WTC11 (cell line): ENCODE measurements at regions not wholly inside any gene's neighbourhood (a gene's known extent, or its start where the extent isn't known, plus 50 kb on each side); places are given as distances from the start of the nearest gene placed in this dataset.

ENCODE experiments used
- ATAC-seq: fragments of 200-7000 bp; cut with Tn5 transposase; 2 replicates; pipeline ENCODE4 v1.10.0; 2021; ENCODE audit warnings: mild to moderate bottlenecking, moderate library complexity
- CTCF ChIA-PET: fragments of 300-600 bp; sonication (Branson Sonifier 250); formaldehyde crosslinking; loops from one replicate; lab custom pipeline; 2021; ENCODE audit warnings: antibody characterized with exemption; lab: Charles Lee
- POLR2A ChIA-PET: fragments of 350-600 bp; sonication (Branson Sonifier 250); formaldehyde crosslinking; loops from one replicate; lab custom pipeline; 2021; ENCODE audit warnings: antibody characterized with exemption; lab: Charles Lee
- DNase-seq: peaks from one replicate; pipeline ENCODE4 v3.0.0; 2021; ENCODE audit warnings: low spot score
- H3K27ac Mint-ChIP-seq: 2 replicates; pipeline ENCODE4 v1.8.0; 2021; ENCODE audit warnings: mixed read lengths
- H3K27me3 Mint-ChIP-seq: 2 replicates; pipeline ENCODE4 v1.8.0; 2021; ENCODE audit warnings: low read depth, mild to moderate bottlenecking, moderate library complexity, mixed read lengths
- H3K36me3 Mint-ChIP-seq: 2 replicates; pipeline ENCODE4 v1.8.0; 2021; ENCODE audit warnings: mixed read lengths
- H3K4me1 Mint-ChIP-seq: 2 replicates; pipeline ENCODE4 v1.8.0; 2022; ENCODE audit warnings: mixed read lengths
- H3K4me3 Mint-ChIP-seq: 2 replicates; pipeline ENCODE4 v1.8.0; 2021; ENCODE audit warnings: mild to moderate bottlenecking, moderate library complexity, mixed read lengths
- H3K9me3 Mint-ChIP-seq: 2 replicates; pipeline ENCODE4 v1.8.0; 2021; ENCODE audit warnings: mixed read lengths
- AR ChIP-seq: fragments of 250-450 bp; sonication (Bioruptor Pico); IDR thresholded peaks from 2 replicates; pipeline ENCODE4 v1.9.0; 2021; ENCODE audit warnings: mild to moderate bottlenecking
- ATF1 ChIP-seq: sonication (generic); formaldehyde crosslinking; IDR thresholded peaks from 2 replicates; pipeline ENCODE4 v1.8.1; 2023; ENCODE audit warnings: mild to moderate bottlenecking, moderate library complexity, missing genetic modification reagents
- CDX4 ChIP-seq: fragments of 250-450 bp; sonication (Bioruptor Pico); IDR thresholded peaks from 2 replicates; pipeline ENCODE4 v1.9.0; 2021; ENCODE audit warnings: moderate library complexity, mild to moderate bottlenecking, inconsistent platforms, borderline replicate concordance
- CREB1 ChIP-seq: sonication (generic); formaldehyde crosslinking; IDR thresholded peaks from 2 replicates; pipeline ENCODE4 v1.8.0; 2023; ENCODE audit warnings: mild to moderate bottlenecking, missing genetic modification reagents
- E2F4 ChIP-seq: sonication (generic); formaldehyde crosslinking; IDR thresholded peaks from 2 replicates; pipeline ENCODE4 v1.8.1; 2022; ENCODE audit warnings: low read depth, mild to moderate bottlenecking, moderate library complexity, missing genetic modification reagents, borderline replicate concordance
- E2F5 ChIP-seq: sonication (generic); formaldehyde crosslinking; IDR thresholded peaks from 2 replicates; pipeline ENCODE4 v1.8.1; 2022; ENCODE audit warnings: mild to moderate bottlenecking, moderate library complexity, missing genetic modification reagents
- FOXP4 ChIP-seq: sonication (generic); formaldehyde crosslinking; IDR thresholded peaks from 2 replicates; pipeline ENCODE4 v1.8.0; 2022; ENCODE audit warnings: mild to moderate bottlenecking, missing genetic modification reagents
- GABPB1 ChIP-seq: sonication (generic); formaldehyde crosslinking; IDR thresholded peaks from 2 replicates; pipeline ENCODE4 v1.8.1; 2023; ENCODE audit warnings: mild to moderate bottlenecking, missing genetic modification reagents
- GTF2I ChIP-seq: fragments of 250-450 bp; sonication (Bioruptor Pico); conservative IDR thresholded peaks from 2 replicates; pipeline ENCODE4 v1.4.0; 2021; ENCODE audit warnings: mild to moderate bottlenecking
- JAZF1 ChIP-seq: fragments of 250-450 bp; sonication (Bioruptor Pico); IDR thresholded peaks from 2 replicates; pipeline ENCODE4 v1.9.0; 2021; ENCODE audit warnings: moderate library complexity, mild to moderate bottlenecking, inconsistent platforms
- NFATC4 ChIP-seq: fragments of 250-450 bp; sonication (Bioruptor Pico); IDR thresholded peaks from 2 replicates; pipeline ENCODE4 v1.9.0; 2021; ENCODE audit warnings: mild to moderate bottlenecking
- NFYB ChIP-seq: sonication (generic); formaldehyde crosslinking; conservative IDR thresholded peaks from 2 replicates; pipeline ENCODE4 v1.8.0; 2022; ENCODE audit warnings: low read depth, missing genetic modification reagents
- PRDM15 ChIP-seq: sonication (generic); formaldehyde crosslinking; IDR thresholded peaks from 2 replicates; pipeline ENCODE4 v1.8.0; 2022; ENCODE audit warnings: missing genetic modification reagents
- PRRX2 ChIP-seq: fragments of 250-450 bp; sonication (Bioruptor Pico); IDR thresholded peaks from 2 replicates; pipeline ENCODE4 v1.8.0; 2021; ENCODE audit warnings: mild to moderate bottlenecking
- RORB ChIP-seq: fragments of 250-450 bp; sonication (Bioruptor Pico); IDR thresholded peaks from 2 replicates; pipeline ENCODE4 v1.9.0; 2021; ENCODE audit warnings: mild to moderate bottlenecking
- SP1 ChIP-seq: sonication (generic); formaldehyde crosslinking; conservative IDR thresholded peaks from 2 replicates; pipeline ENCODE4 v1.8.1; 2022; ENCODE audit warnings: missing genetic modification reagents
- TCF7 ChIP-seq: sonication (generic); formaldehyde crosslinking; IDR thresholded peaks from 2 replicates; pipeline ENCODE4 v1.8.0; 2022; ENCODE audit warnings: mild to moderate bottlenecking, low read depth, missing genetic modification reagents, moderate library complexity
- TEAD4 ChIP-seq: sonication (generic); formaldehyde crosslinking; IDR thresholded peaks from 2 replicates; pipeline ENCODE4 v1.8.0; 2022; ENCODE audit warnings: mild to moderate bottlenecking, missing genetic modification reagents
- USF2 ChIP-seq: sonication (generic); formaldehyde crosslinking; IDR thresholded peaks from 2 replicates; pipeline ENCODE4 v1.8.1; 2023; ENCODE audit warnings: mild to moderate bottlenecking, missing genetic modification reagents, moderate library complexity
- ZNF121 ChIP-seq: sonication (generic); formaldehyde crosslinking; IDR thresholded peaks from 2 replicates; pipeline ENCODE4 v1.8.0; 2023; ENCODE audit warnings: missing genetic modification reagents
- ZNF232 ChIP-seq: sonication (generic); formaldehyde crosslinking; IDR thresholded peaks from 2 replicates; pipeline ENCODE4 v1.8.0; 2022; ENCODE audit warnings: mild to moderate bottlenecking, missing genetic modification reagents
- ZNF396 ChIP-seq: fragments of 250-450 bp; sonication (Bioruptor Pico); IDR thresholded peaks from 2 replicates; pipeline ENCODE4 v1.8.0; 2021; ENCODE audit warnings: mild to moderate bottlenecking, moderate library complexity, borderline replicate concordance
- TF ChIP-seq, protein P1 (sequence below): sonication (generic); formaldehyde crosslinking; conservative IDR thresholded peaks from 2 replicates; pipeline ENCODE4 v1.8.1; 2022; ENCODE audit warnings: mild to moderate bottlenecking, missing genetic modification reagents
- TF ChIP-seq, protein P2 (sequence below): sonication (generic); formaldehyde crosslinking; IDR thresholded peaks from 2 replicates; pipeline ENCODE4 v1.8.0; 2022; ENCODE audit warnings: mild to moderate bottlenecking, missing genetic modification reagents

- DNase-seq (no peak), ATAC-seq (no peak)
- ChIA-PET CTCF (no interaction called here), POLR2A (no interaction called here)
- H3K4me1 Mint-ChIP-seq: peaks cover 16% of the 10 kb centered on the region
- no peaks in the 10 kb centered on the region for H3K27me3 Mint-ChIP-seq
- H3K9me3 Mint-ChIP-seq: 0 out of 2 replicates have a peak, but pooled peaks cover 3% of the 10 kb centered on the region
- 0 out of 2 replicates have a peak overlapping the region, but pooled peaks have one; percentile 18 for H3K27ac Mint-ChIP-seq
- no peak overlapping the region for H3K4me3 Mint-ChIP-seq
- 0 out of 2 replicates have a peak, but pooled peaks cover 3% of the 10 kb centered on the region for H3K36me3 Mint-ChIP-seq
- TF ChIP-seq SP1 (CRISPR knock-in tag): no peak
- TF ChIP-seq JAZF1: no peak
- TF ChIP-seq ZNF232 (CRISPR knock-in tag): no peak
- TF ChIP-seq USF2 (CRISPR knock-in tag): no peak
- no peak for TF ChIP-seq TEAD4 (CRISPR knock-in tag)
- TF ChIP-seq ZNF396 (CRISPR knock-in tag): no peak
- no peak for TF ChIP-seq GABPB1 (CRISPR knock-in tag)
- no peak for TF ChIP-seq ZNF121 (CRISPR knock-in tag)
- TF ChIP-seq GTF2I: no peak
- TF ChIP-seq CREB1 (CRISPR knock-in tag): no peak
- TF ChIP-seq RORB (CRISPR knock-in tag): no peak
- no peak for TF ChIP-seq ATF1 (CRISPR knock-in tag)
- TF ChIP-seq, protein P1, sequence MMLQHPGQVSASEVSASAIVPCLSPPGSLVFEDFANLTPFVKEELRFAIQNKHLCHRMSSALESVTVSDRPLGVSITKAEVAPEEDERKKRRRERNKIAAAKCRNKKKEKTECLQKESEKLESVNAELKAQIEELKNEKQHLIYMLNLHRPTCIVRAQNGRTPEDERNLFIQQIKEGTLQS (CRISPR knock-in tag): no peak
- TF ChIP-seq TCF7 (CRISPR knock-in tag): no peak
- TF ChIP-seq E2F5 (CRISPR knock-in tag): no peak
- no peak for TF ChIP-seq PRDM15 (CRISPR knock-in tag)
- TF ChIP-seq PRRX2 (CRISPR knock-in tag): no peak
- no peak for TF ChIP-seq CDX4 (CRISPR knock-in tag)
- no peak for TF ChIP-seq FOXP4 (CRISPR knock-in tag)
Observed at GRCh38 chr5:124935065-124935464, 188.6 kb upstream of the ZNF608 start.

DNA sequence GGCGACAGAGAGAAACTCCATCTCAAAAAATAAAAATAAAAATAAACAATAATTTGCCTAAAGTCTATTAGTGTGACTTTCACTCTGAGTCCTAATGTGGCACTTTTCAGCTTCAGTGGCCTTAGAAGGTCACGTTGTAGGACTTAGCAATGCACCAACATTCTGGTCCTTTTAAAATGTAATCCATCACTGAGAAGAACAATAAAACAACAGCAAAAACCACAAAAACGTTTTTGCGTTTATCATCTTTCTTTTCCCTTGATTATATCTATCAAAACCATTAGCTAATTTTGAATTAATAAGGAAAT is 190.1 kb upstream of the ZNF608 start:
- H3K27ac Mint-ChIP-seq: no peak overlapping the region
- ChIA-PET CTCF (interaction anchor here (0.6 kb wide), 1 partner anchor 899 kb away, joined by 3 read pairs; no protein-coding TSS in a partner anchor), POLR2A (no interaction called here)
- peaks cover 16% of the 10 kb centered on the region for H3K36me3 Mint-ChIP-seq
- peaks cover 13% of the 10 kb centered on the region for H3K9me3 Mint-ChIP-seq
- no peaks in the 10 kb centered on the region; the same call in 1 of the 2 replicates for H3K27me3 Mint-ChIP-seq
- DNase-seq: no peak
- H3K4me3 Mint-ChIP-seq: no peak overlapping the region
- peaks cover 16% of the 10 kb centered on the region for H3K4me1 Mint-ChIP-seq
- ATAC-seq: no peak
- TF ChIP-seq AR: no peak
- TF ChIP-seq SP1 (CRISPR knock-in tag): no peak
- TF ChIP-seq E2F4 (CRISPR knock-in tag): no peak
- TF ChIP-seq NFATC4 (CRISPR knock-in tag): no peak
- no peak for TF ChIP-seq NFYB (CRISPR knock-in tag)
- TF ChIP-seq, protein P2, sequence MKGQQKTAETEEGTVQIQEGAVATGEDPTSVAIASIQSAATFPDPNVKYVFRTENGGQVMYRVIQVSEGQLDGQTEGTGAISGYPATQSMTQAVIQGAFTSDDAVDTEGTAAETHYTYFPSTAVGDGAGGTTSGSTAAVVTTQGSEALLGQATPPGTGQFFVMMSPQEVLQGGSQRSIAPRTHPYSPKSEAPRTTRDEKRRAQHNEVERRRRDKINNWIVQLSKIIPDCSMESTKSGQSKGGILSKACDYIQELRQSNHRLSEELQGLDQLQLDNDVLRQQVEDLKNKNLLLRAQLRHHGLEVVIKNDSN (CRISPR knock-in tag): no peak
